DMS53 treated with DMSO at 0.1 percent for 48 hours (cell line): ENCODE measurements at regions not wholly inside any gene's neighbourhood (a gene's known extent, or its start where the extent isn't known, plus 50 kb on each side); places are given as distances from the start of the nearest gene placed in this dataset.

Experiments used
- DNase-seq: peaks from one replicate; lab custom pipeline; 2025; ENCODE audit not compliant: unreplicated experiment; lab: John Stamatoyannopoulos, UW

GRCh38 chr3:86733257-86733656 is 257.7 kb downstream of the VGLL3 start:
- DNase-seq: no peak

- DNase-seq: no peak
Measured at GRCh38 chr3:86731501-86731901, 259.4 kb downstream of the VGLL3 start.

- DNase-seq: no peak
Measured at GRCh38 chr3:86723433-86723832, 267.5 kb downstream of the VGLL3 start.

- no peak for DNase-seq
Measured at GRCh38 chr3:86711634-86712033, 279.3 kb downstream of the VGLL3 start.

- no peak for DNase-seq
Measured at GRCh38 chr3:86708893-86709292, 282.1 kb downstream of the VGLL3 start.

- no peak for DNase-seq
Measured at GRCh38 chr3:86702381-86702958, 288.5 kb downstream of the VGLL3 start.

GRCh38 chr3:86695752-86696151 is 295.2 kb downstream of the VGLL3 start:
- no peak for DNase-seq

GRCh38 chr3:86673991-86674390 is 317.0 kb downstream of the VGLL3 start:
- no peak for DNase-seq

- no peak for DNase-seq
Measured at GRCh38 chr3:86661817-86662216, 329.1 kb downstream of the VGLL3 start.

GRCh38 chr3:86658876-86659275 is 332.1 kb downstream of the VGLL3 start:
- no peak for DNase-seq

- no peak for DNase-seq
Measured at GRCh38 chr3:86654806-86655460, 336.0 kb downstream of the VGLL3 start.

GRCh38 chr3:86653661-86654205 is 337.2 kb downstream of the VGLL3 start:
- no peak for DNase-seq

- no peak for DNase-seq
Measured at GRCh38 chr3:86648087-86648486, 342.9 kb downstream of the VGLL3 start.

GRCh38 chr3:86645756-86646155 is 345.2 kb downstream of the VGLL3 start:
- no peak for DNase-seq

GRCh38 chr3:86634361-86634760 is 356.6 kb downstream of the VGLL3 start:
- DNase-seq: no peak

- no peak for DNase-seq
Measured at GRCh38 chr3:86629511-86629910, 361.4 kb downstream of the VGLL3 start.

GRCh38 chr3:86624192-86624591 is 366.8 kb downstream of the VGLL3 start:
- no peak for DNase-seq

- DNase-seq: no peak
Measured at GRCh38 chr3:86618706-86619105, 372.2 kb downstream of the VGLL3 start.

GRCh38 chr3:86605166-86605565 is 385.8 kb downstream of the VGLL3 start:
- no peak for DNase-seq

GRCh38 chr3:86595696-86596095 is 395.3 kb downstream of the VGLL3 start:
- DNase-seq: no peak

- no peak for DNase-seq
Measured at GRCh38 chr3:86594838-86595237, 396.1 kb downstream of the VGLL3 start.

- no peak for DNase-seq
Measured at GRCh38 chr3:86578071-86578470, 412.9 kb downstream of the VGLL3 start.
